HG02973 (cell line): ENCODE measurements at regions not wholly inside any gene's neighbourhood (a gene's known extent, or its start where the extent isn't known, plus 50 kb on each side); places are given as distances from the start of the nearest gene placed in this dataset.
"Not testable (repeated sequence)": the region's sequence is repeated elsewhere in the genome, so short reads cannot be mapped to it uniquely, and the experiment has no call there.

Source experiments
- ATAC-seq: cut with Tn5 transposase; IDR thresholded peaks from one replicate; pipeline ENCODE4 v1.9.1; 2021; ENCODE audit warnings: moderate library complexity; ENCODE audit not compliant: unreplicated experiment

GRCh38 chr2:62335612-62336011 lies 139.7 kb downstream of the B3GNT2 start:
- ATAC-seq = no peak

- peak; percentile 62 for ATAC-seq
These were observed 138.6 kb downstream of the B3GNT2 start for GRCh38 chr2:62334440-62335058.

GRCh38 chr2:62334009-62334408 lies 138.1 kb downstream of the B3GNT2 start:
- ATAC-seq = no peak

GRCh38 chr2:62330959-62331358 lies 135.0 kb downstream of the B3GNT2 start:
- ATAC-seq = no peak

- ATAC-seq = no peak
These were observed 133.9 kb downstream of the B3GNT2 start for GRCh38 chr2:62329797-62330196.

- ATAC-seq = no peak
These were observed 130.8 kb downstream of the B3GNT2 start for GRCh38 chr2:62326735-62327134.

- no peak for ATAC-seq
These were observed 129.5 kb downstream of the B3GNT2 start for GRCh38 chr2:62325398-62325797.

- no peak for ATAC-seq
These were observed 125.7 kb downstream of the B3GNT2 start for GRCh38 chr2:62321380-62322289.

- no peak for ATAC-seq
These were observed 124.9 kb downstream of the B3GNT2 start for GRCh38 chr2:62320657-62321357.

GRCh38 chr2:62320137-62320536 lies 124.2 kb downstream of the B3GNT2 start:
- not testable (repeated sequence) for ATAC-seq

GRCh38 chr2:62319070-62319469 lies 123.2 kb downstream of the B3GNT2 start:
- ATAC-seq = no peak

GRCh38 chr2:62315476-62315875 lies 119.6 kb downstream of the B3GNT2 start:
- ATAC-seq = no peak

- ATAC-seq = no peak
These were observed 118.4 kb downstream of the B3GNT2 start for GRCh38 chr2:62314291-62314690.

- peak; percentile 61 for ATAC-seq
These were observed 117.7 kb downstream of the B3GNT2 start for GRCh38 chr2:62313449-62314227.

GRCh38 chr2:62309465-62310091 lies 113.7 kb downstream of the B3GNT2 start:
- ATAC-seq = peak; percentile 50

- ATAC-seq = no peak
These were observed 113.2 kb downstream of the B3GNT2 start for GRCh38 chr2:62309081-62309464.

- ATAC-seq = no peak
These were observed 111.8 kb downstream of the B3GNT2 start for GRCh38 chr2:62307469-62308389.

GRCh38 chr2:62306751-62307468 lies 111.0 kb downstream of the B3GNT2 start:
- peak; percentile 25 for ATAC-seq
